HEK293 (cell line): ENCODE measurements at regions not wholly inside any gene's neighbourhood (a gene's known extent, or its start where the extent isn't known, plus 50 kb on each side); places are given as distances from the start of the nearest gene placed in this dataset.
A peak's percentile ranks its signal among the peaks of the same experiment; 100 is the strongest.

Experiments used
- CTCF ChIA-PET: fragments of 350-600 bp; formaldehyde crosslinking; extraction: SDS; loops from one replicate; lab custom pipeline; 2021; ENCODE audit warnings: antibody characterized with exemption; lab: Yijun Ruan, JAX
- POLR2A ChIA-PET: fragments of 300-600 bp; formaldehyde crosslinking; extraction: SDS; loops from one replicate; lab custom pipeline; 2020; ENCODE audit warnings: antibody characterized with exemption, inconsistent platforms; lab: Yijun Ruan, JAX
- H3K27ac ChIP-seq: fragments of 200-500 bp; sonication (Bioruptor generic); 2 replicates; pipeline ENCODE4 v1.5.1; 2014; ENCODE audit warnings: low read depth, low read length, control low read depth, inconsistent platforms; ENCODE audit errors: extremely low read depth
- H3K36me3 ChIP-seq, 2 experiments: fragments of 200-500 bp in 1 of 2; sonication (Bioruptor generic) in 1 of 2; 1 replicate in 1 of 2; 2 replicates in 1 of 2; pipeline ENCODE4 v1.5.1; 2014 to 2017; ENCODE audit warnings: inconsistent platforms in 2 of 2, low read length in 2 of 2; ENCODE audit not compliant: control insufficient read depth in 2 of 2, insufficient read depth in 1 of 2
- H3K4me1 ChIP-seq: fragments of 200-500 bp; sonication (Bioruptor generic); 2 replicates; pipeline ENCODE4 v1.5.1; 2014; ENCODE audit warnings: mild to moderate bottlenecking, low read length, inconsistent platforms; ENCODE audit not compliant: control insufficient read depth, insufficient read depth
- H3K4me3 ChIP-seq: 2 replicates; pipeline ENCODE4 v1.5.1; 2011; ENCODE audit warnings: low read depth, mild to moderate bottlenecking, control low read depth, low read length, moderate library complexity
- H3K9me3 ChIP-seq: fragments of 200-500 bp; sonication (Bioruptor generic); 2 replicates; pipeline ENCODE4 v1.5.1; 2014; ENCODE audit warnings: low read depth, low read length, inconsistent platforms; ENCODE audit not compliant: control insufficient read depth, insufficient read depth
- GLIS1 ChIP-seq: fragments of 450-650 bp; formaldehyde crosslinking; IDR thresholded peaks from 2 replicates; pipeline ENCODE4 v1.5.1; 2016; ENCODE audit warnings: missing biosample characterization, missing genetic modification characterization
- HOXA7 ChIP-seq: sonication (generic); formaldehyde crosslinking; IDR thresholded peaks from 2 replicates; pipeline ENCODE4 v1.8.1; 2022; ENCODE audit warnings: missing genetic modification reagents, borderline replicate concordance
- HOXC10 ChIP-seq: sonication (generic); formaldehyde crosslinking; IDR thresholded peaks from 2 replicates; pipeline ENCODE4 v1.8.1; 2023; ENCODE audit warnings: mild to moderate bottlenecking, missing genetic modification reagents
- TCF7L2 ChIP-seq: IDR thresholded peaks from 2 replicates; pipeline ENCODE4 v1.6.1; 2011; ENCODE audit warnings: low read depth, mild to moderate bottlenecking, inconsistent platforms, low read length, moderate library complexity, borderline replicate concordance
- ZNF114 ChIP-seq: fragments of 450-650 bp; formaldehyde crosslinking; IDR thresholded peaks from 2 replicates; pipeline ENCODE4 v1.5.0; 2017; ENCODE audit warnings: missing biosample characterization, missing genetic modification characterization
- ZNF169 ChIP-seq: fragments of 450-650 bp; formaldehyde crosslinking; IDR thresholded peaks from 2 replicates; pipeline ENCODE4 v1.5.1; 2016; ENCODE audit warnings: missing biosample characterization, missing genetic modification characterization
- ZNF175 ChIP-seq: fragments of 450-650 bp; formaldehyde crosslinking; IDR thresholded peaks from 2 replicates; pipeline ENCODE4 v1.5.1; 2016; ENCODE audit warnings: missing biosample characterization, missing genetic modification characterization
- ZNF223 ChIP-seq: fragments of 450-650 bp; formaldehyde crosslinking; IDR thresholded peaks from 2 replicates; pipeline ENCODE4 v1.5.1; 2016; ENCODE audit warnings: missing biosample characterization, missing genetic modification characterization
- ZNF324 ChIP-seq: fragments of 450-650 bp; formaldehyde crosslinking; IDR thresholded peaks from 2 replicates; pipeline ENCODE4 v1.5.1; 2016; ENCODE audit warnings: missing biosample characterization, missing genetic modification characterization
- ZNF404 ChIP-seq: fragments of 450-650 bp; formaldehyde crosslinking; IDR thresholded peaks from 2 replicates; pipeline ENCODE4 v1.5.1; 2017; ENCODE audit warnings: missing biosample characterization, missing genetic modification characterization
- ZNF423 ChIP-seq: fragments of 450-650 bp; formaldehyde crosslinking; IDR thresholded peaks from 2 replicates; pipeline ENCODE4 v1.5.1; 2016; ENCODE audit warnings: missing biosample characterization, missing genetic modification characterization
- ZNF48 ChIP-seq: fragments of 450-650 bp; formaldehyde crosslinking; IDR thresholded peaks from 2 replicates; pipeline ENCODE4 v1.5.1; 2016; ENCODE audit warnings: missing biosample characterization, missing genetic modification characterization
- ZNF521 ChIP-seq: fragments of 450-650 bp; formaldehyde crosslinking; IDR thresholded peaks from 2 replicates; pipeline ENCODE4 v1.5.1; 2017; ENCODE audit warnings: missing biosample characterization, mild to moderate bottlenecking, missing genetic modification characterization
- ZNF701 ChIP-seq: fragments of 450-650 bp; formaldehyde crosslinking; IDR thresholded peaks from 2 replicates; pipeline ENCODE4 v1.5.1; 2016; ENCODE audit warnings: missing biosample characterization, missing genetic modification characterization
- ZNF792 ChIP-seq: fragments of 450-650 bp; formaldehyde crosslinking; IDR thresholded peaks from 2 replicates; pipeline ENCODE4 v1.5.1; 2016; ENCODE audit warnings: missing biosample characterization, missing genetic modification characterization
- ZNF837 ChIP-seq: fragments of 450-650 bp; formaldehyde crosslinking; IDR thresholded peaks from 2 replicates; pipeline ENCODE4 v1.5.1; 2016; ENCODE audit warnings: missing biosample characterization, missing genetic modification characterization
- ZSCAN23 ChIP-seq: fragments of 450-650 bp; formaldehyde crosslinking; IDR thresholded peaks from 2 replicates; pipeline ENCODE4 v1.5.1; 2016; ENCODE audit warnings: missing biosample characterization, missing genetic modification characterization
- TF ChIP-seq, protein P1 (sequence below): fragments of 450-650 bp; formaldehyde crosslinking; IDR thresholded peaks from 2 replicates; pipeline ENCODE4 v1.5.1; 2016; ENCODE audit warnings: missing biosample characterization, missing genetic modification characterization
- TF ChIP-seq, protein P2 (sequence below): fragments of 450-650 bp; formaldehyde crosslinking; IDR thresholded peaks from 2 replicates; pipeline ENCODE4 v1.5.1; 2016; ENCODE audit warnings: missing biosample characterization, missing genetic modification characterization
- TF ChIP-seq, protein P3 (sequence below): fragments of 450-650 bp; formaldehyde crosslinking; IDR thresholded peaks from 2 replicates; pipeline ENCODE4 v1.5.1; 2016; ENCODE audit warnings: missing biosample characterization, missing genetic modification characterization, low read depth

DNA sequence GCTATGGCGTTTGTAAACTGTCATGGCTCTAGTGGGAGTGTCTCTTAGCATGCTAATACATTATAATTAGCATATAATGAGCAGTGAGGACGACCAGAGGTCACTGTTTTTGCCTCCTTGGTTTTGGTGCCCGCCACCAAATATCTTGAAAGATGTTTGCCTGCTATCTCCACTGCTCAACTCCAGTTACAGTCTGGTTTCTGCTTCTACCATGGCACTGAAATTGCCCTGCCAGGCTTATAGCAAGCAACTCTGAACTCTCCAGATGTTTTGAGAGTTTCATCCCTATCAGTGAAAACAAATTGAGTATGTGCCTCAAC is 122.1 kb upstream of the SPRY4 start (continued):
- TF ChIP-seq, protein P1, sequence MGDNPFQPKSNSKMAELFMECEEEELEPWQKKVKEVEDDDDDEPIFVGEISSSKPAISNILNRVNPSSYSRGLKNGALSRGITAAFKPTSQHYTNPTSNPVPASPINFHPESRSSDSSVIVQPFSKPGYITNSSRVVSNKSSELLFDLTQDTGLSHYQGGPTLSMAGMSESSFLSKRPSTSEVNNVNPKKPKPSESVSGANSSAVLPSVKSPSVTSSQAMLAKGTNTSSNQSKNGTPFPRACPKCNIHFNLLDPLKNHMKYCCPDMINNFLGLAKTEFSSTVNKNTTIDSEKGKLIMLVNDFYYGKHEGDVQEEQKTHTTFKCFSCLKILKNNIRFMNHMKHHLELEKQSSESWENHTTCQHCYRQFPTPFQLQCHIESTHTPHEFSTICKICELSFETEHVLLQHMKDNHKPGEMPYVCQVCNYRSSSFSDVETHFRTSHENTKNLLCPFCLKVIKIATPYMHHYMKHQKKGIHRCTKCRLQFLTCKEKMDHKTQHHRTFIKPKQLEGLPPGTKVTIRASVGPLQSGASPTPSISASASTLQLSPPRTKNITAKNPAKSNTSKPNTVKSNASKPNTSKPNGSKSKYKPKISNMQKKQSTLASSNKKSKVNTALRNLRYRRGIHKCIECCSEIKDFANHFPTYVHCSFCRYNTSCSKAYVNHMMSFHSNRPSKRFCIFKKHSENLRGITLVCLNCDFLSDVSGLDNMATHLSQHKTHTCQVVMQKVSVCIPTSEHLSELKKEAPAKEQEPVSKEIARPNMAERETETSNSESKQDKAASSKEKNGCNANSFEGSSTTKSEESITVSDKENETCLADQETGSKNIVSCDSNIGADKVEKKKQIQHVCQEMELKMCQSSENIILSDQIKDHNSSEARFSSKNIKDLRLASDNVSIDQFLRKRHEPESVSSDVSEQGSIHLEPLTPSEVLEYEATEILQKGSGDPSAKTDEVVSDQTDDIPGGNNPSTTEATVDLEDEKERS (tag by site-specific recombination): no peak
- TF ChIP-seq ZNF175: no peak

DNA sequence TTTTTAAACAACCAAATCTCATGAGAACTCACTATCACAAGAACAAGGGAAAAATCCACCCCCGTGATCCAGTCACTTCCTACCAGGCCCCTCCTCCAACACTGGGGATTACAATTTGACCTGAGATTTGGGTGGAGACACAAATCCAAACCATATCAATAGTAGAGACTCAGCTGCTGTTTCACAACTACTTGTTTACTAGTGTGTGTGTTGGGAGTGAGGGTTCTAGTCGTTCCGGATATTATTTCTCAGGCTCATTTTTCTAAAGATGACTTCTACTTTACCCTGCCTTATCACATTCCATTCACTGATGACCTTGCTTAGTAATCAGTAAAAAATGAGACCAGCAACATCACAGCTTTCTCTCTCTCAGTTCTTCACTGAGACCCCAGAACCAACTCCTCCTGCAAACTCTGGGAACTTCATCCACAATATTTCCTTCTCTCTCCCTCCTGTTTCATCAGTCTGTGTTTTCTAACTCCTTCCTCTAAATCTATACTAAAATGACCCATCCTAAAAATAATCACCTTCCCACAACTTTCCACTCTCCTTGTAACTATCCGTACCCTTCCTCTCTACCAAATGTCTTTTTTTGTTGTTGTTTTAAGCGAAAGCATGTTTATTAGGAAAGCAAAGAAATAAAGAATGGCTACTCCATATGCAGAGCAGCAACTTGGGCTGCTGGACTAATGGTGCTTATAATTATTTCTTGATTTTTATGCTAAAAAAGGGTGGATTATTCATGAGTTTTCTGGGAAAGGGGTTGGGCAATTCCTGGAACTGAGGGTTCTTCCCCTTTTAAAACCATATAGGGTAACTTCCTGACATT is 121.5 kb upstream of the SPRY4 start:
- CTCF ChIA-PET: interaction anchor here (0.5 kb wide), 1 partner anchor 62 kb away, joined by 3 read pairs; no protein-coding TSS in a partner anchor
- POLR2A ChIA-PET: no interaction called here
- H3K27ac ChIP-seq: no peak overlapping the region

DNA sequence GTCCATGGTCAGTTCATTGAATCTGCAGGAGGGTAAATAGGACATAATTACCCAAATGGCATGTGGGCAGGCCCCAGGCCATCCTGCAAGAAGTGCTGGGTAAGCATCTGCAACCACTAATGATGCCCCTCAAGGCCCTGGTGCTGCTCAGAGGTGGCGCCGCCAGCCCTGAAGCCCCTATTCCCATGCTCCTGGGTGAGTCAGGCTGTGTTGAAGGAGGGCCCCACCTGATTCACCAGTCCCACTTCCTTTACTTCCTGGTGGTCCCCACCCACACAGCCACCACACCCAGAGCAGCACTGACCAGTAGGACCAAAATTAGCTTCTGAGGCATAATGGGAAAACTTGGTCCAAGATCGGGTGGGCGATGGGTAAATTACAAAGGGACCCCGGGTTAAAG is 120.4 kb upstream of the SPRY4 start:
- ChIA-PET CTCF (interaction anchor here (0.6 to 0.9 kb wide), 2 partner anchors 103 to 211 kb away, joined by 3 read pairs; no protein-coding TSS in a partner anchor), POLR2A (no interaction called here)
- no peaks in the 10 kb centered on the region for H3K9me3 ChIP-seq
- TF ChIP-seq HOXA7 (CRISPR knock-in tag): no peak
- TF ChIP-seq GLIS1 (tag by site-specific recombination): peak; percentile 17; the same call in 1 of the 2 replicates
- no peaks in the 10 kb centered on the region for H3K4me1 ChIP-seq
- no peak overlapping the region for H3K4me3 ChIP-seq
- H3K27ac ChIP-seq: no peak overlapping the region
- H3K36me3 ChIP-seq: no peaks in the 10 kb centered on the region

More for the DNA sequence above, 121.5 kb upstream of the SPRY4 start:
- Histone ChIP-seq H3K4me3 (no peak overlapping the region), H3K9me3 (no peaks in the 10 kb centered on the region), H3K36me3 (no peaks in the 10 kb centered on the region), H3K4me1 (no peaks in the 10 kb centered on the region)
- TF ChIP-seq ZNF837 (tag by site-specific recombination): no peak
- no peak for TF ChIP-seq ZNF324 (tag by site-specific recombination)
- TF ChIP-seq ZSCAN23 (tag by site-specific recombination): no peak
- TF ChIP-seq ZNF48 (tag by site-specific recombination): no peak
- no peak for TF ChIP-seq TCF7L2
- no peak for TF ChIP-seq ZNF404 (tag by site-specific recombination)
- TF ChIP-seq, protein P2, sequence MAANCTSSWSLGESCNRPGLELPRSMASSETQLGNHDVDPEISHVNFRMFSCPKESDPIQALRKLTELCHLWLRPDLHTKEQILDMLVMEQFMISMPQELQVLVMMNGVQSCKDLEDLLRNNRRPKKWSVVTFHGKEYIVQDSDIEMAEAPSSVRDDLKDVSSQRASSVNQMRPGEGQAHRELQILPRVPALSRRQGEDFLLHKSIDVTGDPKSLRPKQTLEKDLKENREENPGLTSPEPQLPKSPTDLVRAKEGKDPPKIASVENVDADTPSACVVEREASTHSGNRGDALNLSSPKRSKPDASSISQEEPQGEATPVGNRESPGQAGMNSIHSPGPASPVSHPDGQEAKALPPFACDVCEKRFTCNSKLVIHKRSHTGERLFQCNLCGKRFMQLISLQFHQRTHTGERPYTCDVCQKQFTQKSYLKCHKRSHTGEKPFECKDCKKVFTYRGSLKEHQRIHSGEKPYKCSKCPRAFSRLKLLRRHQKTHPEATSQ: no peak
- no peak for TF ChIP-seq ZNF223 (tag by site-specific recombination)
- no peak for TF ChIP-seq ZNF169
- TF ChIP-seq ZNF114 (tag by site-specific recombination): no peak
- TF ChIP-seq ZNF792: no peak
- no peak for TF ChIP-seq ZNF423 (tag by site-specific recombination)
- no peak for TF ChIP-seq ZNF521
- TF ChIP-seq HOXC10 (CRISPR knock-in tag): no peak
- TF ChIP-seq, protein P3, sequence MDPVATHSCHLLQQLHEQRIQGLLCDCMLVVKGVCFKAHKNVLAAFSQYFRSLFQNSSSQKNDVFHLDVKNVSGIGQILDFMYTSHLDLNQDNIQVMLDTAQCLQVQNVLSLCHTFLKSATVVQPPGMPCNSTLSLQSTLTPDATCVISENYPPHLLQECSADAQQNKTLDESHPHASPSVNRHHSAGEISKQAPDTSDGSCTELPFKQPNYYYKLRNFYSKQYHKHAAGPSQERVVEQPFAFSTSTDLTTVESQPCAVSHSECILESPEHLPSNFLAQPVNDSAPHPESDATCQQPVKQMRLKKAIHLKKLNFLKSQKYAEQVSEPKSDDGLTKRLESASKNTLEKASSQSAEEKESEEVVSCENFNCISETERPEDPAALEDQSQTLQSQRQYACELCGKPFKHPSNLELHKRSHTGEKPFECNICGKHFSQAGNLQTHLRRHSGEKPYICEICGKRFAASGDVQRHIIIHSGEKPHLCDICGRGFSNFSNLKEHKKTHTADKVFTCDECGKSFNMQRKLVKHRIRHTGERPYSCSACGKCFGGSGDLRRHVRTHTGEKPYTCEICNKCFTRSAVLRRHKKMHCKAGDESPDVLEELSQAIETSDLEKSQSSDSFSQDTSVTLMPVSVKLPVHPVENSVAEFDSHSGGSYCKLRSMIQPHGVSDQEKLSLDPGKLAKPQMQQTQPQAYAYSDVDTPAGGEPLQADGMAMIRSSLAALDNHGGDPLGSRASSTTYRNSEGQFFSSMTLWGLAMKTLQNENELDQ (tag by site-specific recombination): no peak
- no peak for TF ChIP-seq ZNF701 (tag by site-specific recombination)
